B cell (primary cell): ENCODE measurements at regions not wholly inside any gene's neighbourhood (a gene's known extent, or its start where the extent isn't known, plus 50 kb on each side); places are given as distances from the start of the nearest gene placed in this dataset.

Source experiments
- CTCF ChIP-seq: fragments of 200-600 bp; IDR thresholded peaks from one replicate; pipeline ENCODE4 v1.8.0; 2022; ENCODE audit warnings: antibody characterized with exemption, mild to moderate bottlenecking
- EZH2 ChIP-seq: IDR thresholded peaks from 2 replicates; pipeline ENCODE4 v1.6.1; 2012; ENCODE audit warnings: borderline replicate concordance, low read depth, mild to moderate bottlenecking, moderate library complexity, low read length; ENCODE audit not compliant: insufficient read depth, poor library complexity, severe bottlenecking

GRCh38 chr11:41612415-41612814, 153.0 kb upstream of the LRRC4C start:
- TF ChIP-seq CTCF (no peak), EZH2 (no peak)
